H1 (cell line): ENCODE measurements at regions not wholly inside any gene's neighbourhood (a gene's known extent, or its start where the extent isn't known, plus 50 kb on each side); places are given as distances from the start of the nearest gene placed in this dataset.

Experiments
- CBX8 ChIP-seq: fragments of 300-800, 300-1000 bp; sonication (generic); IDR thresholded peaks from 2 replicates; pipeline ENCODE4 v1.7.1; 2016; ENCODE audit warnings: low read depth, low read length, borderline replicate concordance
- GABPA ChIP-seq: IDR thresholded peaks from 2 replicates; pipeline ENCODE4 v1.6.1; 2011; ENCODE audit warnings: mild to moderate bottlenecking, low read length, moderate library complexity, borderline replicate concordance; ENCODE audit not compliant: insufficient read depth
- KDM4A ChIP-seq: IDR thresholded peaks from one replicate; pipeline ENCODE4 v1.7.1; 2012; ENCODE audit warnings: low read depth, mild to moderate bottlenecking, moderate library complexity, low read length, inconsistent platforms; ENCODE audit not compliant: severe bottlenecking
- TF ChIP-seq, protein P1 (sequence below): IDR thresholded peaks from 2 replicates; pipeline ENCODE4 v1.6.1; 2012; ENCODE audit warnings: low read length, inconsistent platforms

DNA sequence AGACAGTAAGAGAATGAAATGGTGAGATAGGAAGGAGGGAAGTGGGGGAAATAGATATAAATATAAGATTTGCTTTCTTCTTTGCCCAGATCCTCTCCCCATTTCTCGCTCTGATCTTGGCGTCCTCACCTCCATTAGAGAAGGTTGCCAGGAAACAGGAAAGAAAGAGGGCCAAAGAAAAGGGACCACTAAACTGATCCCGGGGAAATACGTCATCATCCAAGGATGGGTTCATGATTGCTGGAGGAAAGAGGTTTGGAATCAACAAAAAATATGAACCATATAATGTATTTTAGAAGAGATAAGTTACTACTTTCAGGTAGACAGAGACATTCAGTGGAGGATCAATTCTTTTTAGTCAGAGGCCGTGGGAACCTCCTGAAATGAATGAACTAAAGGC, 536.0 kb downstream of the HAPSTR1 start (continued):
- TF ChIP-seq, protein P1, sequence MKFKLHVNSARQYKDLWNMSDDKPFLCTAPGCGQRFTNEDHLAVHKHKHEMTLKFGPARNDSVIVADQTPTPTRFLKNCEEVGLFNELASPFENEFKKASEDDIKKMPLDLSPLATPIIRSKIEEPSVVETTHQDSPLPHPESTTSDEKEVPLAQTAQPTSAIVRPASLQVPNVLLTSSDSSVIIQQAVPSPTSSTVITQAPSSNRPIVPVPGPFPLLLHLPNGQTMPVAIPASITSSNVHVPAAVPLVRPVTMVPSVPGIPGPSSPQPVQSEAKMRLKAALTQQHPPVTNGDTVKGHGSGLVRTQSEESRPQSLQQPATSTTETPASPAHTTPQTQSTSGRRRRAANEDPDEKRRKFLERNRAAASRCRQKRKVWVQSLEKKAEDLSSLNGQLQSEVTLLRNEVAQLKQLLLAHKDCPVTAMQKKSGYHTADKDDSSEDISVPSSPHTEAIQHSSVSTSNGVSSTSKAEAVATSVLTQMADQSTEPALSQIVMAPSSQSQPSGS, result no peak
- no peak for TF ChIP-seq GABPA
- no peak for TF ChIP-seq KDM4A
- no peak for TF ChIP-seq CBX8
- TF ChIP-seq, all 59 proteins: peak for 0
